ENCODE measurements at regions not wholly inside any gene's neighbourhood (a gene's known extent, or its start where the extent isn't known, plus 50 kb on each side); places are given as distances from the start of the nearest gene placed in this dataset.
"Not testable (repeated sequence)": the region's sequence is repeated elsewhere in the genome, so short reads cannot be mapped to it uniquely, and the experiment has no call there.

DNA sequence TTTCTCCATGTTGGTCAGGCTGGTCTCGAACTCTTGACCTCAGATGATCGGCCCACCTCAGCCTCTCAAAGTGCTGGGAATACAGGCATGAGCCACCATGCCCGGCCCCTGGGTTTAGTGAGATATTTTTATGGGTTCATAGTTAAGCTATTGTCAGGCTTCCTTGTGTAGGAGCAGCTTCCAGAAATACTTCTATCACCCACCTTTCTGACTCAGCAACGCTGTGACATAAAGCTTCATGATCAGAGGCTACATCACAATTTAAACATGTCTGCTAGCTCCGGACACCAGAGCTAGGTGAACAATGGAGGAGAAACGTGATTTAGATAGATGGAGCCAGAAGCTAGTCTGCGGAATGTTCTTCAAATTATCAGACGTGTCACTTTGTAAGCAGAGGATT lies 295.8 kb upstream of the LYZL1 start:
- intact Hi-C loops (cut with DNase I): no loop called here

GRCh38 chr10:28993861-28994260 lies 295.0 kb upstream of the LYZL1 start:
- intact Hi-C loops (cut with DNase I): no loop called here
- no peak for DNase-seq

More for the DNA sequence above, 295.8 kb upstream of the LYZL1 start:
- peak in 17 of 42 donors; percentile 11 to 69 (median 34) for DNase-seq

DNA sequence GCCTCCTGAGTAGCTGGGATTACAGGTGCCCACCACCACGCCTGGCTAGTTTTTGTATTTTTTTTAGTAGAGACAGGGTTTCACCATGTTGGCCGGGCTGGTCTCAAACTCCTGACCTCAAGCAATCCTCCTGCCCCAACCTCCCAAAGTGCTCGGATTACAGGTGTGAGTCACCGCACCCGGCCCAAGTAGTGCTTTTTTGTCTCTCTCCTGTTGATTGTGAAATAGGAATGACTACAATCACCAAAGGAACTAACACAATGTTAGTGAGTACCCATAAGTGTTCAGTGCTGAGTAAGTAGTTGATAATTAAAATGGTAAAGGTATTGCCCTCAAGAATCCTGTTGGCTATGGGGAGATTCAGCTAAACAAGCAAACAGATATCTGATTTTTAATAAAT lies 294.1 kb upstream of the LYZL1 start:
- DNase-seq; intact Hi-C loops (cut with DNase I): not testable (repeated sequence)

DNA sequence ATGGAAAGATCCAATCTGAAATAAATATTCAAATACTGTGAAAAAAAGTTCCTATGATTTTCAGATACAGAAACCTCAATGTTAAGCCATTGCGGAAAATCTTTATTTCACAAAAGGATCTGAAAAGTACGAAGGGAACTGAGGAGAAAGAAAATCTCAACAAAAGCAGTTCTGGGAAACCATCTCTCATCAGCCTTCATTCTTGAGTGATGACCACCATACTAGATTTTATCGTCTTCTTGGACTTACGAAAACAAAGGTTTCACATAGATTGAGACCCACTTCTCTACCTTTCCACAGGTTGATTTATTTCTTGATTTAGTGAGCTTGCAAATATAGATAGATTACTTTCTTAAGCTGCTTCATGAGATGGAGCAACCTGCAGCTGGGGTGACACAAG lies 293.4 kb upstream of the LYZL1 start:
- DNase-seq: no peak
- intact Hi-C loops (cut with DNase I): no loop called here

DNA sequence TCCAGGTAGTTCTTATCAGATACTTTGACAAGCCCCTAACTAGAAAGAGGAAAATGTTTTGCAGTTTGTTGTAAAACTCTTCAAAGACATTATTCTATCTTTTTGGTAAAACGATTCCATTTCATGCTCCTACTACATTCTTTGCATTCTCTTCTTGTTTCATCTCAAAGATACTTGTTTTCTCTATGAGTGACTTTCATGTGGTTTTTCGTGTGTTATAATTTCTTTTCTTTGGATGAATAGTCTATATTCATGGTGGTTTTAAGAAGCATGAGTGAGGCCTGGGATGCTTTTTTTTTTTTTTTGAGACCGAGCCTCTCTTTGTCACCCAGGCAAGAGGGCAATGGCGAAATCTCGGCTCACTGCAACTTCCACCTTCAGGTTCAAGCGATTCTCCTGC lies 292.5 kb upstream of the LYZL1 start:
- DNase-seq: no peak
- intact Hi-C loops (cut with DNase I): no loop called here

GRCh38 chr10:28996947-28997551 lies 291.8 kb upstream of the LYZL1 start:
- intact Hi-C loops (cut with DNase I): no loop called here

GRCh38 chr10:28997734-28998133 lies 291.1 kb upstream of the LYZL1 start:
- no peak for DNase-seq
- intact Hi-C loops (cut with DNase I): no loop called here

More at GRCh38 chr10:28996947-28997551, 291.8 kb upstream of the LYZL1 start:
- no peak for DNase-seq

DNA sequence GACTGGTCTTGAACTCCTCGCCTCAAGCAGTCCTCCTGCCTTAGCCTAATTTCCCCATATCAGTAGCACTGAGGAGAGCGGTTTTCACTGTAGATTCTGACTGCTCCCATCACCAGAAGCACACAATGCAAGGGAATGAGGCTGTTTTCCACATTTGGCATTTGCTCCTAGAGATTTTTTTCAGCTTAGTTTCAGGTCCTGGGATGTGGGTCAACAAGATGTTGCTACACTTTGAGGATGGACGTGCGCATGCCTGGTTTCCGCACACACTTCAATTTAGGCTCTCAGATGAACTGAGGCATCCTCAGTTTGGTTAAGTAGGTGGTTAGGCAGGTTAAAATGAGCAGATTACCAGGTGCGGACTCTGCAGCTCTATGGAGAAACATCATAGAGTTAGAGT lies 287.1 kb upstream of the LYZL1 start:
- DNase-seq: no peak
- intact Hi-C loops (cut with DNase I): no loop called here

GRCh38 chr10:29003014-29003413 lies 285.9 kb upstream of the LYZL1 start:
- intact Hi-C loops (cut with DNase I); DNase-seq: not testable (repeated sequence)

DNA sequence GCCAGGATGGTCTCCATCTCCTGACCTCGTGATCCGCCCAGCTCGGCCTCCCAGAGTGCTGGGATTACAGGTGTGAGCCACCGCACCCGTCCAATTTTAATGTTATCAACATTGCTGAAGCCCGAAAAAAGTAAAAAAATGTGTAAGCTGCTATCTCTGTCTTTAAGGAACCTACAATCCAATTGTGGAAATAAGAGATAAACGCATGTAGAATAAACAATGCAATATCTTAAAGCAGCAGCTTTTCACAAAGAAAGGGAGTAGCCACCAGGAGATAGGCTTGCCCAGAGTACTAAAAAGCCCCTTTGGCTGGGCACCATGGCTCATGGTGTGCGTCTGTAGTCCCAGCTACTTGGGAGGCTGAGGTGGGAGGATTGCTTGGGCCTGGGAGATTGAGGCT lies 282.9 kb upstream of the LYZL1 start:
- DNase-seq: no peak
- intact Hi-C loops (cut with DNase I): no loop called here

DNA sequence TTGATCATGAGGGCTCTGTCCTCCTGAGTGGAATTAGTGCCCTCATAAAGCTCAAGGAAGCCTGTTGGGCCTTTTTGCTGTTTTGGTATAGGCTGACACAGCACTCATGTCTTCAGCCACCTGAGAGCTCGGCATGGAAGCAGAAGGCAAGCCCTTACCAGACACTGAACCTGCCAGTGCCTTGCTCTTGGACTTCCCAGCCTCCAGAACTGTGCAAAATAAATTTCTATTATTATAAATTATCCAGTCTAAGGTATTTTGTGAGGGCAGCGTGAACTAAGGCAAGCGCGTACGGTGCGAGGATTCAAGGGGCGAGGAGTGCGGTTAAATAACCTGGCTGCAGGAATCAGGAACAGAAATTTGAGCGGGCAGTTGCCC lies 281.5 kb upstream of the LYZL1 start:
- intact Hi-C loops (cut with DNase I): no loop called here

GRCh38 chr10:29007748-29008610 lies 280.9 kb upstream of the LYZL1 start:
- no peak for DNase-seq
- intact Hi-C loops (cut with DNase I): no loop called here

More for the DNA sequence above, 281.5 kb upstream of the LYZL1 start:
- no peak for DNase-seq

- no peak for DNase-seq
- intact Hi-C loops (cut with DNase I): no loop called here
Measured at GRCh38 chr10:29009464-29009863, 279.4 kb upstream of the LYZL1 start.

GRCh38 chr10:29011516-29011915 lies 277.4 kb upstream of the LYZL1 start:
- DNase-seq: no peak
- intact Hi-C loops (cut with DNase I): no loop called here

DNA sequence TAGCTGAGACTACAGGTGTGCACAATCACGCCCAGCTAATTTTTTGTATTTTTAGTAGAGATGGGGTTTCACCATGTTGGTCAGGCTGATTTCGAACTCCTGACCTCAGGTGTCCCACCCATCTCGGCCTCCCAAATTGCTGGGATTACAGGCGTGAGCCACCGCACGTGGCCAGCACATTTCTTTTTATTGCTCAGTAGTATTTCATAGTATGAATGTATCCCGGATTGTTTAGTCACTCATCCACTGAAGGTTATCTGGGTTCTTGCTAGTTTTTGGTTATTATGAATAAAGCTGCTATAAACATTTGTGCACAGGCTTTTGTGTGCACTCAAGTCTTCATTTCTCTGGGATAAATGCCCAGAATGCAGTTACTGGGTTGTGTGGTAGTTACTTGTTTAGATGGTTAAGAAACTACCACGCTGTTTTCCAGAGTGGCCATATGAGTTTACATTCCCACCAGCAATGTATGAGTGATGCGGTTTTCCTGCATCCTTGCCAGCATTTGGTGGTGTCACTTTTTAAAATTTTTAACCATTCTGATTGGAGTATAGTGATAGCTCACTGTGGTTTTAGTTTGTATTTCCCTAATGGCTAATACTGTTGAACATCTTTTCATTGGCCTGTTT lies 275.8 kb upstream of the LYZL1 start:
- no peak for DNase-seq
- intact Hi-C loops (cut with DNase I): no loop called here

GRCh38 chr10:29021591-29021990 lies 267.3 kb upstream of the LYZL1 start:
- DNase-seq: no peak
- intact Hi-C loops (cut with DNase I): no loop called here

DNA sequence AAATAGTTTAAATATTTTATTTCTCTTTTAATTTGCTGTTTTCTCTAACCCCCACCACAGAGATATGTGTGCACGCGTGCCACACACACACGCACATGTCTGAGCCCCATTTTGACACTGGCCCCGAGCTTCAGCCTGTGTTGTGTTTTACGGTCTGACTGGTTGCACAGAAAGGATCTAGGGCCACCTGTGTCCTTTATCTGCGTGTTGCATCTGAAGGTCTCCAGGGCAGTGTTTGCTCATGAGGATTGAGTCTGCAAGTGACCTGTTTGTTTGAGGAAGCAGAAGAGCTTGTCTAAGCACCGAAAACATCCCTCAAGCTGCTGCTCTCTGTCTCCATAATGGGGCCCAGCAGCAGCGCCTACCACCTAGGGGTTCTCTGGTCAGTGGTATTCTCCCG lies 266.4 kb upstream of the LYZL1 start:
- intact Hi-C loops (cut with DNase I): no loop called here
- DNase-seq: no peak

DNA sequence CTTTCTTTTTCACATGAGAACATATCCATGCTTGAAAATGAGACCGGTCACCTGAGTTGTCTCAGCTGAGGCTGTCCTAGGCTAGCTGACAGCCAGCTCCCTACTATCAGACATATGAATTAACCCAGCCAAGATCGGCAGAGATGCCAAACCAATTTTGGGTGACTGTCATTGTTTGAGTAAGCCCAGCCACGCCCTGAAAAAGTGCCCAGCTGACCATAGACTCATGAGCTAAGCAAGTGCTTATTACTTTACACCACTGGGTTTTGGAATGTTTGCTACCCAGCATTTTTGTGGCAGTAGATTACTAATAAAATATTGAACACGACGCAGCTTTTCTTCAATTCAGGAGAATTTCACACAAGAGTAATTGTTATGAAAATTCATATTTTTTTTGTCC lies 265.2 kb upstream of the LYZL1 start:
- intact Hi-C loops (cut with DNase I): no loop called here
- no peak for DNase-seq

- no peak for DNase-seq
- intact Hi-C loops (cut with DNase I): no loop called here
Measured at GRCh38 chr10:29026065-29026797, 262.6 kb upstream of the LYZL1 start.
